Endodermal cell (in vitro differentiated cells): ENCODE measurements at regions not wholly inside any gene's neighbourhood (a gene's known extent, or its start where the extent isn't known, plus 50 kb on each side); places are given as distances from the start of the nearest gene placed in this dataset.

Experiments
- DNase-seq: peaks from one replicate; pipeline ENCODE4 v3.0.0-alpha.2; 2017
- H3K27ac ChIP-seq: 2 replicates; pipeline ENCODE4 v1.5.1; 2013; ENCODE audit warnings: mild to moderate bottlenecking, low read depth, low read length, moderate library complexity
- H3K27me3 ChIP-seq: 2 replicates; pipeline ENCODE4 v1.6.1; 2013; ENCODE audit warnings: mild to moderate bottlenecking, low read length, moderate library complexity; ENCODE audit not compliant: insufficient read depth, control insufficient read depth, poor library complexity, severe bottlenecking
- H3K36me3 ChIP-seq: 2 replicates; pipeline ENCODE4 v1.7.0; 2013; ENCODE audit warnings: mild to moderate bottlenecking, low read length, moderate library complexity; ENCODE audit not compliant: control insufficient read depth, insufficient read depth
- H3K4me1 ChIP-seq: one replicate; pipeline ENCODE4 v1.7.0; 2013; ENCODE audit warnings: low read length; ENCODE audit not compliant: control insufficient read depth, insufficient read depth
- H3K4me3 ChIP-seq: 2 replicates; pipeline ENCODE4 v1.5.1; 2013; ENCODE audit warnings: mild to moderate bottlenecking, low read length, moderate library complexity
- H3K9ac ChIP-seq: 2 replicates; pipeline ENCODE4 v1.6.1; 2013; ENCODE audit warnings: mild to moderate bottlenecking, low read length, moderate library complexity; ENCODE audit not compliant: poor library complexity, severe bottlenecking; ENCODE audit errors: extremely low read depth
- H3K9me3 ChIP-seq: 2 replicates; pipeline ENCODE4 v1.6.1; 2013; ENCODE audit warnings: mild to moderate bottlenecking, low read length, moderate library complexity; ENCODE audit not compliant: control insufficient read depth
- H3K27ac Mint-ChIP-seq: 2 replicates; pipeline ENCODE4 v1.8.0; 2020; ENCODE audit warnings: mixed read lengths
- H3K27me3 Mint-ChIP-seq: 2 replicates; pipeline ENCODE4 v1.8.0; 2021; ENCODE audit warnings: mild to moderate bottlenecking, mixed read lengths; ENCODE audit not compliant: insufficient read depth
- H3K36me3 Mint-ChIP-seq: 2 replicates; pipeline ENCODE4 v1.8.0; 2020; ENCODE audit warnings: low read depth, mixed read lengths
- H3K4me1 Mint-ChIP-seq: 2 replicates; pipeline ENCODE4 v1.8.0; 2020; ENCODE audit warnings: mixed read lengths
- H3K4me3 Mint-ChIP-seq: 2 replicates; pipeline ENCODE4 v1.8.0; 2020; ENCODE audit warnings: mild to moderate bottlenecking, moderate library complexity, mixed read lengths
- H3K9me3 Mint-ChIP-seq: 2 replicates; pipeline ENCODE4 v1.8.0; 2020; ENCODE audit warnings: mild to moderate bottlenecking, mixed read lengths
- CTCF ChIP-seq: fragments of 200-600 bp; sonication (generic); conservative IDR thresholded peaks from 2 replicates; pipeline ENCODE4 v1.5.0; 2021; ENCODE audit warnings: antibody characterized with exemption, mild to moderate bottlenecking
- WGBS, 2 experiments: methylation state at CpG; one replicate each; pipeline versions ENCODE4 v1.1.5 to v1.1.7; 2013; ENCODE audit warnings: missing lambda C conversion rate in 2 of 2, mixed read lengths in 1 of 2; ENCODE audit not compliant: insufficient coverage in 1 of 2, insufficient read length in 1 of 2; 5-methylcytosine and 5-hydroxymethylcytosine counted together

GRCh38 chr7:34451183-34451582, 206.8 kb upstream of the NPSR1 start:
- Histone ChIP-seq H3K27ac (no peak overlapping the region), H3K9me3 (no peaks in the 10 kb centered on the region), H3K4me3 (no peak overlapping the region), H3K36me3 (no peaks in the 10 kb centered on the region), H3K9ac (no peak overlapping the region), H3K4me1 (no peaks in the 10 kb centered on the region), H3K27me3 (no peaks in the 10 kb centered on the region)
- TF ChIP-seq CTCF, result no peak
- H3K27ac Mint-ChIP-seq, result no peak overlapping the region
- peaks cover 4% of the 10 kb centered on the region for H3K4me1 Mint-ChIP-seq
- no peak overlapping the region for H3K4me3 Mint-ChIP-seq
- no peaks in the 10 kb centered on the region for H3K27me3 Mint-ChIP-seq
- 90 to 96% methylated on average over 1 of the region's 1 CpG for WGBS, 2 experiments
- no peaks in the 10 kb centered on the region for H3K36me3 Mint-ChIP-seq
- H3K9me3 Mint-ChIP-seq, result peaks cover 2% of the 10 kb centered on the region
- no peak for DNase-seq

- H3K27me3 Mint-ChIP-seq, result no peaks in the 10 kb centered on the region
- no peak overlapping the region for H3K4me3 ChIP-seq
- no peaks in the 10 kb centered on the region for H3K36me3 Mint-ChIP-seq
- no peak for DNase-seq
- no peaks in the 10 kb centered on the region for H3K4me1 ChIP-seq
- H3K9ac ChIP-seq, result no peak overlapping the region
- H3K27me3 ChIP-seq, result no peaks in the 10 kb centered on the region
- no peak overlapping the region for H3K27ac ChIP-seq
- no peak overlapping the region for H3K27ac Mint-ChIP-seq
- no peaks in the 10 kb centered on the region for H3K36me3 ChIP-seq
- H3K9me3 Mint-ChIP-seq, result no peaks in the 10 kb centered on the region
- H3K4me1 Mint-ChIP-seq, result peaks cover 4% of the 10 kb centered on the region
- H3K4me3 Mint-ChIP-seq, result no peak overlapping the region
- no peak for TF ChIP-seq CTCF
- H3K9me3 ChIP-seq, result no peaks in the 10 kb centered on the region
- whole genome bisulfite sequencing, 2 experiments, result 90 to 100% methylated on average over 1 to 3 of the region's 3 CpGs
Measured at GRCh38 chr7:34451923-34452322, 206.1 kb upstream of the NPSR1 start.

GRCh38 chr7:34452363-34452762, 205.7 kb upstream of the NPSR1 start:
- Histone ChIP-seq H3K27me3 (no peaks in the 10 kb centered on the region), H3K4me1 (no peaks in the 10 kb centered on the region), H3K9ac (no peak overlapping the region), H3K9me3 (no peaks in the 10 kb centered on the region), H3K27ac (no peak overlapping the region), H3K36me3 (no peaks in the 10 kb centered on the region), H3K4me3 (no peak overlapping the region)
- H3K36me3 Mint-ChIP-seq, result no peaks in the 10 kb centered on the region
- no peaks in the 10 kb centered on the region for H3K9me3 Mint-ChIP-seq
- WGBS, 2 experiments, result 93 to 97% methylated on average over 6 to 7 of the region's 7 CpGs
- peaks cover 4% of the 10 kb centered on the region for H3K4me1 Mint-ChIP-seq
- H3K27ac Mint-ChIP-seq, result no peak overlapping the region
- H3K27me3 Mint-ChIP-seq, result no peaks in the 10 kb centered on the region
- DNase-seq, result no peak
- H3K4me3 Mint-ChIP-seq, result no peak overlapping the region
- TF ChIP-seq CTCF, result no peak
